Fibroblast of mammary gland (primary cell): ENCODE measurements at regions not wholly inside any gene's neighbourhood (a gene's known extent, or its start where the extent isn't known, plus 50 kb on each side); places are given as distances from the start of the nearest gene placed in this dataset.

Source experiments
- DNase-seq: peaks from one replicate; pipeline ENCODE4 v3.0.0-alpha.2; 2010; ENCODE audit warnings: low read depth
- H3K4me3 ChIP-seq: 2 replicates; pipeline ENCODE4 v1.5.1; 2011; ENCODE audit warnings: low read depth, mild to moderate bottlenecking, low read length, moderate library complexity; ENCODE audit not compliant: control insufficient read depth
- TF ChIP-seq, protein P1 (sequence below): conservative IDR thresholded peaks from 2 replicates; pipeline ENCODE4 v1.5.1; 2011; ENCODE audit warnings: low read depth, low read length, inconsistent platforms; ENCODE audit not compliant: control insufficient read depth, insufficient read depth

- H3K4me3 ChIP-seq = no peak overlapping the region
- TF ChIP-seq, protein P1, sequence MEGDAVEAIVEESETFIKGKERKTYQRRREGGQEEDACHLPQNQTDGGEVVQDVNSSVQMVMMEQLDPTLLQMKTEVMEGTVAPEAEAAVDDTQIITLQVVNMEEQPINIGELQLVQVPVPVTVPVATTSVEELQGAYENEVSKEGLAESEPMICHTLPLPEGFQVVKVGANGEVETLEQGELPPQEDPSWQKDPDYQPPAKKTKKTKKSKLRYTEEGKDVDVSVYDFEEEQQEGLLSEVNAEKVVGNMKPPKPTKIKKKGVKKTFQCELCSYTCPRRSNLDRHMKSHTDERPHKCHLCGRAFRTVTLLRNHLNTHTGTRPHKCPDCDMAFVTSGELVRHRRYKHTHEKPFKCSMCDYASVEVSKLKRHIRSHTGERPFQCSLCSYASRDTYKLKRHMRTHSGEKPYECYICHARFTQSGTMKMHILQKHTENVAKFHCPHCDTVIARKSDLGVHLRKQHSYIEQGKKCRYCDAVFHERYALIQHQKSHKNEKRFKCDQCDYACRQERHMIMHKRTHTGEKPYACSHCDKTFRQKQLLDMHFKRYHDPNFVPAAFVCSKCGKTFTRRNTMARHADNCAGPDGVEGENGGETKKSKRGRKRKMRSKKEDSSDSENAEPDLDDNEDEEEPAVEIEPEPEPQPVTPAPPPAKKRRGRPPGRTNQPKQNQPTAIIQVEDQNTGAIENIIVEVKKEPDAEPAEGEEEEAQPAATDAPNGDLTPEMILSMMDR = no peak
- no peak for DNase-seq
These were observed 184.8 kb downstream of the GABRG1 start for GRCh38 chr4:45939056-45939455.

- TF ChIP-seq, protein P1 = no peak
- H3K4me3 ChIP-seq = no peak overlapping the region
- DNase-seq = no peak
These were observed 192.7 kb downstream of the GABRG1 start for GRCh38 chr4:45931154-45931553.

DNA sequence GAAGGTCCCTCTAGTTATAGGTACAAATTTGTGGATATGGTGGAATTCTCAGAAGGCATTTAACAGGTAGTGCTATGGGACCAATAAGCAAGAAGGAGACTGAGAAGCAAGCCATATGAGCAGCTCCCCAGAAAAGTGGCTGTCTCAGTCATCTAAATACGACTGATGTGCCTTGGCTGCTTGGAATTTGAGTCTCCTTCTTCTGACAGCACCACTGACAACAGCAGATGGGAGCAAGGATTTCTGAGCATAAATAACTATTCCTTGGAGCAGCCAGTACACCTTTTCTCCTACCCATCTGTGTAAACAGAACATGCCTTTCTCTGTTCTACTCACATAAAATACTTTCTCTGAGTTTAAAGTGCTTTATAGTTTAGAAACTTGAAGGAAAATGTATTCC, 196.2 kb downstream of the GABRG1 start:
- no peak for DNase-seq
- no peak overlapping the region for H3K4me3 ChIP-seq
- TF ChIP-seq, protein P1 = no peak

GRCh38 chr4:45925809-45926208, 198.0 kb downstream of the GABRG1 start:
- DNase-seq = no peak
- TF ChIP-seq, protein P1 = no peak
- H3K4me3 ChIP-seq = no peak overlapping the region

DNA sequence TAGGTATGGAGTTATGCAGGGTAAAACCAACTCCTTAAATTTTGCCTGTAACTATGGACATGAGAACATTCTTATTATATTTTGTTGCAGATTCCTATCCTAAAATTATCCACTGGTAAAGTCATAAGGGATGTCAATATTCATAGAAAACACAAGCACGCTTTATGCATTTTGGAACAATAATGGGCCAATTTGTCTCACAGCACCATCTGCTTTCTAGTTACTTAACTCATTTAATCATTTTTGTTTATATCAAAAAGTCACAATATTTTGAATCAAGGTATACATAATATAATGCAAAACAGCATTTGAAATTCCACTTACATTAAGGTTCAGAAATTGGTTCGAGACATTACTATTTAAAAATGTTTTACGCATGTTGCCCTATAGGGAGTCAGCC, 203.0 kb downstream of the GABRG1 start:
- TF ChIP-seq, protein P1 = no peak
- DNase-seq = no peak
- H3K4me3 ChIP-seq = no peak overlapping the region

DNA sequence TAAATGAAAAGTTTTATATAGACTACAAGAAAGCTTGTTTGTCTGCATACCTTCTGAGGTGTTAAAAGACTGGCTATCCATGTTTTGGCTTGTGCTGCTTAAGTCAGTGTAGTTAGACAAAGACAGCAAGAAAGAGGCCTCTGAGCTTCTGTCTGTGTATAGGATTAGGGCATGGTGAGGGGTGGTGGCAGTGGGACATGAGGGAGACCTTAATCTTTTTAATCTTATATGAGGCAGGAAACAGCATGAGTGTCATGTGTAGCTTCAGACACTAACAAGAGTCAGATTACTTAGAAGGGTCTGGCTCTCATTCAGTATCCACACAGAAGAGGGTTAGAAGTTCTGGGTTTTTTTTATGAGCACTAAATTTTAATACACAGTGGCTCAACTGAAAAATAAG, 213.3 kb downstream of the GABRG1 start:
- TF ChIP-seq, protein P1 = no peak
- no peak overlapping the region for H3K4me3 ChIP-seq
- no peak for DNase-seq

GRCh38 chr4:45897946-45898585, 225.8 kb downstream of the GABRG1 start:
- no peak for DNase-seq
- H3K4me3 ChIP-seq = no peak overlapping the region
- TF ChIP-seq, protein P1 = no peak
